ENCODE measurements at regions not wholly inside any gene's neighbourhood (a gene's known extent, or its start where the extent isn't known, plus 50 kb on each side); places are given as distances from the start of the nearest gene placed in this dataset.

DNA sequence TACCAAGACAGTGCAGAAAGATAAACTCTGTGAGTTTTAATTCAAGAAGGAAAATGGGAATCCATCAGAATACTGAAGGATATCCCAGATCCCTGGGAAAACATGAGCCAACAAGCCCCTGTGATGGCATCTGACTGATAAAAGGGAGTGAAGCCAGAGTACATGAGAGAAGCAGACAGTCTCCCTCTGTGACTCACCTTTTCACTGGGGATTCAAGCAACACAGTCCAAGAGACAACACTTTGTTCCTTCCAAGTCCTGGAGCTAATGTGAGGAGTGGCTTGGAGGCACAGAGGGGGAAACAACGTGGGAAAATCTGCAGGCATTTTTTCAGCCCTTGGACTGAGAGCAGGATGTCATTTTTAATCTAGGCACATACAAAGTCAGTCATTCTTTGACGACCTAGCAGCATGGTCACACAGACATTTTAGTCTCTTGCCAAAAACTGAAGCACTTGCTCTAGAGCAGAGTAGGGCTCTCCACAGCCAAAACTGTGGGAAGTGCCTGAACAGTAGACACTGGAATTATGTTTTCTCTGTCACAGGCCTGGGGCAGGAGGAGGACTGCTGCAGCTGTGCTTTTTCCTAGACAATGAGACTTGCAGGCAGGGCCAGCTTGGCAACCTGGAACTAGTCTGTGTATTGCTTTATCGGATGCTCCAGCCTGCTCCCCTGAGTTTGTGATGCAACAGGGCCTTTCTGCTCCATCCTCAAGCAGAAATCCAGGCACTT, 465.0 kb upstream of the GJE1 start:
- DNase-seq = no peak

DNA sequence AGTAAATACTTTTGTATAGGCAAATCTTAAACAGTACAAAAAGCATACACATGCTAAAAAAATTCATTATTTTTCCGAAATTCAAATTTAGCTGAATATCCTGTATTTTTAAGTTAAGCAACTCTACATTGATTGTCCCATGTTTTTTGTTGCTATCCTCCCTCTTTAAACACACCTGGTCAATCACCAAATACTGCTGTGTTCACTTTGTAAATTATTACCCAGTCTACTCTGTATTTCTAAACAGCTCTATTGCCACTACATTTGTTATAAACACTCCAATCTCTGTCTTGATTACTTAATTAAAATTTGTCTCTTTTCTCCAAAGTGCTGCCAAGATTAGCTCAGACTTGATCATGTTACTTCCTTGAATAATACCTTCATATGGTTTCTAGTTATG, 466.5 kb upstream of the GJE1 start:
- DNase-seq = no peak

DNA sequence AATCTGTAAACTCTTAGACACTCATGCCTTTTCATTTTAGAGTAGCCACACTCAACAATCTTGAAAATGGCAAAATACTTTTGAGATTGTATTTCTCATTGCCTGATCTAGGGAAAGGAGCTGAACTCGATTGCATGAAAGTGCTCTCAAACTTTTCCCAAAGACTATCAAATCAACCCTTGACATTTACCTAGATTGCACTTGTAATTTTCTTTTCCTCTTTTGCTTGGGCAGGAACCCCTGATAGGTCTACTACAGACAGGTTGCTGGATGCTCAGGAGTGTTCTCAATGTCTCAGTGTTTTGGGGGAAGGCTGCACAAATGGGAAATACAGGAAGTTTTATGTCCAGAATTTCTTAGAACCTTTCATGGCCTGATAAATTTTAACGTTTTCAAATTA, 468.0 kb upstream of the GJE1 start:
- no peak for DNase-seq

DNA sequence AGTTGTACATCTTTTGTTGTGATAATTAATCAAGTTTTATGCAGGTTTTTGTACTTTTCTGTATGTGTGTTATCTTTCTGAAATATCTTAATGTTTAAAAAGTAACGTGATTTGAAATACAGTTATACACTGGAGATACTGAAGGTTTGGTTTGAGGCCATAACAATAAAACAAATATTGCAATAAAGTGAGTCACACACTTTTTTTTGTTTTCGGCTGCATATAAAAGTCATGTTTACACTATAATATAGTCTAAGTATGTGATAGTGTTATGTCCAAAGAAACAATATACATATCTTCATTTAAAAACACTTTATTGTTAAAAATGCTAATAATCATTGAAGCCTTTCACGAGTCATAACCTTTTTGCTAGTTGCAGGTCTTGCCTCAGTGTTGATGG, 473.1 kb upstream of the GJE1 start:
- no peak for DNase-seq

DNA sequence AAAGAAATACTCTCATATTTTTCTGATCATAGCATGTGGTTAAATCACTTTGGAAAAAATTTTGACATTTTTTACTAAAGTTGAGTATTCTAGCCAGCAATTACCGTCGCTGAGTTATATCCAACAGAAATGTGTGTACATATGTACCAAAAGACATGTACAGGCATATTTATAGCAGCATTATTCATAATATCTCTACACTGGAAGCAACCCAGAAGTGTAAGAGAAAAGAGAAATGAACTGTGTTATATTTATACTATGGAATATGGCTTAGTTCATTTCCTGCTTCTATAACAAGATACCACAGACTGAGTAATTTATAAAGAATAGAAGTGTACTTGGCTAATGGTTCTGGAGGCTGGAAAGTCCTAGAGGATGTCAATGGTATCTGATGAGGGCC, 474.0 kb upstream of the GJE1 start:
- DNase-seq = no peak

DNA sequence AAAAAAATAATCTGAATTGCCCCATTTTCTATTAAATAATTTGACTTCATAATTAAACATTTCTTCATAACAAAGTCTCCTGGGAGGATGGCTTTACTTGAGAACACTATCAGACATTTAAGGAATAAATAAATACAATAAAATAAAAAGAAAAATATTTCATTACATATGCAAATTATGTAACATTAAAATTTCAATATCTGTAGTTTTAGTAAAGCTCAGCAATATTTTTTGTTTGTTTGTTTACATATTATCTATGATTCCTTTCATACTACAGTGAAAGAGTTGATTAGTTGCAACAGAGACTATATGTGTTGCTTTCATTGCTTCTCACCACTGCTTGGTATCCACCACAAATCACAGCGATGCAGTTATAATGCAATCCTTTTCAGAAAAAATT, 474.9 kb upstream of the GJE1 start:
- no peak for DNase-seq

DNA sequence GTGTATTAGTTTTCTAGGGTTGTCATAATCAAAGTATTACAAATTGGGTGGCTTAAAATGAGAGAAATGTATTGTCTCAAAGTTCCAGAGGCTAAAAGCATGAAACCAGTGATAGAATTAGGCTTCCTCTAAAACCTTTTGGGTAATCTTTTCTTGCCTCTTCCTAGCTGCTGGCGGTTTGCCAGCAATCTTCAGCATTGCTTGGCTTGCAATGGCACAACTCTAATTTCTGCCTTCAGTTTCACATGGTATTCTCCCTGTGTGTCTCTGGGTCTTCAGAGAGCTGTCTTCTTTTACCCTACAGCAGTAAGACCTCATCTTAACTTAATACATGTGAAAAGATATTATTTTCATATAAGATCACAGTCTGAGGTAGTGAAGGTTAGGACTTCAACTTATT, 479.1 kb upstream of the GJE1 start:
- no peak for DNase-seq

DNA sequence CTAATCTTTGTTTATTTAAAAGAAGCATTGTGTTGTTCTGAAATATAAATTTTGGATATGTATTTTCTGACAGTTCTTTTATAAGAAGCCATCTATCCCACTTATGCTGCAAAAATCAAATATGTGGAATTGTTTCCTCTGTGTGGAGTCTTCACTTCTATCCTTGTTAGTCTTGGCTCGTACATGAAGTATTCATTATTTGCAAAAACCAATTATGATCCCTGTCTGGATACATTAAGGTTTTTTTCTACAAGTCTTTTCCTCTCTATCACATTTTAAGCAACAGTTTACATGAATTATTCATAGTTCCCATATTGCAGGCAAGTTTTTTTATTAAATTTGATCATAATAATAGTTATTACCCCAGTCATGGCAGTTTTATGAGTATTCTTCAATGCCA, 490.8 kb upstream of the GJE1 start:
- DNase-seq = no peak

DNA sequence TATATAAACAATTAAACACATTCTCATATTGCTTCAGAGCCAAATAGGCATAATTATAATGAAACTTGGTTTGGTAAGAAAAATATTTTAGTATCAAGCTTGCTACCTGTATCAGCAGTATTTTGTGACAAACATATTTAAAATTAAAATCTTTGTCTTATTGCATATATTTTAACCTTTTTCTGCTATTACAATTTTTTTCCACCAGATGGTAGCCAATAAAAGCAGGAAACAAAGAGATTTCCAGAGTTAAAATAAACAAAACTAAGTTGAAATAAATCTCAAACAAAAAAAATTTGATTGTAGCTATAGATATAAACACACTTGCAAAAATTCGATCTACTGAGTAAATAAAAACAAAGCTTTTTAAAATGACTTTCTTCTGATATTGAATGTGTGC, 491.3 kb upstream of the GJE1 start:
- no peak for DNase-seq

DNA sequence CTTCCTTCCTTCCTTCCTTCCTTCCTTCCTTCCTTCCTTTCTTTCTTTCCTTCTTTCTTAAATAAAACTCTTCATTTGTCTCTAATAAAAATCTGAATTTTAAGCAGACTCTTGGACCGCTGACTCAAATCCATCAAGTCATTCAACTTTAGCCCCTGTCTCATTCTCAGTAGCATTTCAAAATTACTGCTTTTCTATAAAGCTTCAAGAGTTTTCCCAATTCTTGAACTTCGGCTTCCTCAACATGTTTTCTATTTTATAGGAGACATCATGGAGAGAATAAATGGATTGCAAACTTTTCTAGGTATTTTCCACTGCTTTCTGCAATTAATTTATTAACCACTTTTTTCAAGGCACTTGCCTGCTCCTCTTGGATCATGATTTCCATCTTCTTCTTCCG, 497.1 kb upstream of the GJE1 start:
- no peak for DNase-seq

DNA sequence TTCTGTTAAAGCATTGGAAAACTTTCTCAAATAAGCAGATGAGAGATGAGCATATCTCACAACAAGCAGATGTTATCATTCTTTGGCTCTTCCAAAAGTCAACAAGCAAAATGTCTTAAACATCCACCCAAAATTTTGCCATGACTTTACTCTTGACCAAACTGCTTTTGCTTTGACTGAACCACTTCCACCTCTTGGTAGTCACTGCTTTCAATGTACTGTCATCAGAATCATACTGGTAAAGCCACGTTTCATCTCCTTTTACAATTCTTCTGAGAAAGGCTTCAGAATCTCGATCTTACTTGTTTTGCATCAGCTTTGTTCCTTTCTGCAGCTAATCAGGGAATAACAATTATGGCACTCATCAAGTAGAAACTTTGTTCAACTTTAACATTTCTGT, 498.5 kb upstream of the GJE1 start:
- DNase-seq = no peak

DNA sequence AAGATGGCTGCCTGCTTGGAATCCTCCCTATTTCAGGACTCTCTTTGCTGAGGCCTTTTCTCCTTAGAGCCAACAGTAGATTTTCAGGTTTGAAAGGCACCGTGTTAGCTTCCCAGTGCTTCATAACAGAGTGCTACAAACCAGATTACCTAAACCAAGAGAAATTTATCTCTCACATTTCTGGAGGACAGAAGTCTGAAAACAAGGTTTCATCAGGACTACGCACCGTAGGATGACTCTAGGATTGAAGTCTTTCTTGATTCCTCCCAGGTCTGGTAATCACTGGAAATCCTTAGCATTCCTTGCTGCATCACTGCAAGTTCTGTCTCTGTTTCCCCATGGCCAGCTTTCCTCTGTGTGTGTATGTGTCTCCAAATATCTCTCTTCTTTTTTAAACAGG, 508.4 kb upstream of the GJE1 start:
- no peak for DNase-seq

DNA sequence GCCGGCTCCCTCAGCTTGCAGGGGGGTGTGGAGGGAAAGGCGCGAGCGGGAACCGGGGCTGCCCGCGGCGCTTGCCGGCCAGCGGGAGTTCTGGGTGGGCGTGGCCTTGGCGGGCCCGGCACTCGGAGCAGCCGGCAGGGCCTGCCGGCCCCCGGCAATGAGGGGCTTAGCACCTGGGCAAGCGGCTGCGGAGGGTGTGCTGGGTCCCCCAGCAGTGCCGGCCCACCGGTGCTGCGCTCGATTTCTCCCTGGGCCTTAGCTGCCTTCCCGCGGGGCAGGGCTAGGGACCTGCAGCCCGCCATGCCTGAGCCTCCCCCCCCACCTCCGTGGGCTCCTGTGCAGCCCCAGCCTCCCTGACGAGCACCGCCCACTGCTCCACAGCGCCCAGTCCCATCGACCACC, 514.5 kb upstream of the GJE1 start:
- no peak for DNase-seq

DNA sequence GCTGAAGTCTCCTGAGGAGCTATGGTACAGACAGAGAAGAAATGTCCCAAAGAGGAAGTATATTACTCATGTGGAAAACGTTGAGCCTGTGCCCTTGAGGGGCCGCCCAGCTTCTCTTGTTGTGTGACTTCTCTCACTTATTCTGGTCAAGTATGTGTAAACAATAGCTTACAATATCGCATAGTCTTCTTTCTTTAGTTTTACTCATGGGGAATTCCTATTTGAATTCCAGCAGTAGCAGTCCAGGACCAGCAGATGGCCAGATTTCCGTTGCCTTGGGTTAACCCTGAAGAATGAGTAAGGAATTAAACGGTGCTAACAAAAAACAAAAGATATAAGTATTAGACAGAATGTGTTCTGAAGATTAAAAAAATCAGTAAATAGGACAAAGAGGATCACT, 522.0 kb upstream of the GJE1 start:
- no peak for DNase-seq

DNA sequence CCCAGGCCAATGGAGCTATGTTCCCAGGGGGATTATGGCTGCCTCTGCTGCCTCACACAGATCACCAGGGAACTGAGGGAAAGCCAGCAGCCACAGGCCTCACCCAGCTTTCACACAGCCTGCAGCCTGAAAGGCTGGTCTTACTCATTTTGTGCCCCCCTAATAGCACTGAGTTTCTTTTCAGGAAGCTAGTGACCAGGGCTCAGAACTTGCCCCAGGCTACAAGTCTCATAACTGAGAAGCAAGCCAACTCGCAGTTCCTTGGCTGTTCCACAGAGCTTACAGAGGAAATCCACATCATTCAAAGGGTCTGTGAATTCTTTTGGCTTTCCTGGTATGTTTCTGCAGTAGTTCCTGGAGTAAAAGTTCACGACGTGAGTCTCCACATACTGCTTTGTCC, 524.8 kb upstream of the GJE1 start:
- DNase-seq = no peak

DNA sequence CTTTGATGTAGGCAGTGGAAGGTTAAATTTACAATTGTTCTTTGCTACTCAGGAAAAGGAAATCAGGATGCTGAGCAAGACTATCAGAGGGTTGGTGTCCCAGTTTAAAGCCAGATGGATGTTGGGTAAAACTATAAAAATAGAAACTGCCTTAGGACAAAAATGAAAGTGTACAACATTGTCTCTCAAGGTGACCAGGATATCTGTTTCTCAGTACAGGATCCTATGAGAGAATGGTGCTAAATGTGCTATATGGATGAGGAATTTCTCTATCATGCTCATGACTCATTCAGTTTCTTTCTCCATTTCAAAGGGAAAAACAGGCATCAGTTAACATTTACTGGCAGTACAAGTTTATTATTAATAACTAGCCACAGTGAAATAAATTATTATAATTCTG, 534.2 kb upstream of the GJE1 start:
- DNase-seq = no peak

DNA sequence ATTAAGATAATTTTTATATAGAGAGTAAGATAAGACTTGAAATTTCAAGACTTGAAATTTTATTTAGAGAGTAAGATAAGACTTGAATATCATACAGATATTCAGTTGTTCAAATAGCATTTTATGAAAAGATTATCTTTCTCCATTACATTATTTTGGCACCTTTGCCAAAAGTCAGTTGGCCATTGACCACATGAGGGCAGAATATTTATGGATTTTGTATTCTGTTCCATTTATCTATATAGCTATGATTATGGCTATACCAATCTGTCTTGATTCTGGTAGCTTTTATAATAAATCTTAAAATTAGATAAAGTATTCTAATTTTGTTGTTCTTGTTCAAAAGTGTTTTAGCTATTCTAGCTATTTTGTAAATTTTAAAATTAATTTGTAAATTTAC, 537.9 kb upstream of the GJE1 start:
- DNase-seq = no peak

DNA sequence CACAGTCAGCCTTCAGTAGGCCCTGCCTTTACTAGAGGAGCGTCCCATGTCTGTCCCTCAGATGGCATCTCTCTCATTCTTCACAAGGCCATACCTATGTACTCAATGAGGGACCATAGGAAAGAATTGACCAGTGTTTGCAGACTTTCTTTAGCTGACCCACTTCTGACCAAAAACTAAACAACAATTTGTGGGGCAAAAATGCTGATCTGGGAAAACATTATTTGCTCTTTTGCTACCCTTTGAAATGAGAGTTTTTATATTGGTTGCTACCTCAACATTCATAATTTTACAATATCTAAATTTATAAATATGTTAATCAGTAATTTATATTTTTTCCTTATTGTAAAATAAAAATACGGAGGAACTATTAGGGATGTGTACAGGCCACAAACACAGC, 539.4 kb upstream of the GJE1 start:
- no peak for DNase-seq

DNA sequence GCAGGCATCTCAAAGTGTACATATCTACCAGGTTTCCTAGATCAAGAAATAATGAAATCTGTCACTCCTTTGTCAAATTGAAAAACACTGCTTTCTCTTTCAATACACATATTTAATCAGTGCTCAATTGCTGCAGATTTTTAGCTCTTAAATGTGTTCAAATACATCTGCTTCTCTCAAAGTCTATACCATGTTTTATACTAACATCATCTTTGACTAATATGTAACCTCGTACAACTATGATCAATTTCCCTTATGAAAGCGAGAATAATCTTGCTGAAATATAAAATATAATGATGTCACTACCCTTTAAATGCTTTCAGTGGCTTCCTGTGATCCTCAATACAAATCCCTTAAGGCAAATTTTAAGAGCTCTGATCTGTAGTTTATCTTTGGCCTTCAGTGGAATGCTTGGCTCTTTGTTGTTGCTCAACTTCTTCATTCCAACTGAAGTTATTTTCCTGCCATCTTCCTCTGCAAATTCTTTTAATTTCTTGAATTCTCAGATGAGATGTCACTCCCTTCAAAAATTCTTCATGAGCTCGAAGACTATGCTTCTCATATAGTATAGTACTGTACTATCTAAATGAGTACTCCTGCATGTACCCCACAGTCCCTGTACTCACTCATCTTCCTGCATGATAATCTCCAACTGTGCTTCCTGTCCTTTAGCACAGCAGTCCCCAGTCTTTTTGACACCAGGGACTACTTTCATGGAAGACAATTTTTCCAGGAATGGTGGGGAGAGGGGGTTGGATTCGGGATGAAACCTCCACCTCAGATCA, 545.1 kb upstream of the GJE1 start:
- no peak for DNase-seq

DNA sequence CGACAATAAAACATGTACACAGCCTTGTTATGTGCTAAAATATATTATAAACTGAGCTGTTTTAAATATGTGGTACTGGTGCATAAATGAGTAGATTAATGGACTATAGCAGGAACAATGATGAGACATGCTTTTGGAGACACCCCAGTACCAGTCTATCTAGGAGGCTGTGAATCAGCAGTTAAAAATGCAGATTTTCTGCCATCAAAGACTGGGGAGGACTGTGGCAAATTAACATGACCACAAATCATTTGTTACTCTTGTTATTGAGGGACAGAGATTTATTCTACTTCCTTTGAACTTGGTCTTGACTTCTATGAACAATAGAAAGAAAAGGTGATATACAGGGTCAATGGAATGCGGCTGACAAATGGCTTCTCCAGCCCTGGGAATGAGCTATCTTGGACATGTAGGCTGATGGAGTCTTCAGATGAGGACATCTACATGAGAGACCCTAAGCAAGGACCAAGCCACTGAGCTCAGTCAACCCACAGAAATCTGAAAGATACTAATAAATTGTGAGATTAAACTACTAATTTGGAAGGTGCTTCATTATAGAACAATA, 551.7 kb upstream of the GJE1 start:
- no peak for DNase-seq

DNA sequence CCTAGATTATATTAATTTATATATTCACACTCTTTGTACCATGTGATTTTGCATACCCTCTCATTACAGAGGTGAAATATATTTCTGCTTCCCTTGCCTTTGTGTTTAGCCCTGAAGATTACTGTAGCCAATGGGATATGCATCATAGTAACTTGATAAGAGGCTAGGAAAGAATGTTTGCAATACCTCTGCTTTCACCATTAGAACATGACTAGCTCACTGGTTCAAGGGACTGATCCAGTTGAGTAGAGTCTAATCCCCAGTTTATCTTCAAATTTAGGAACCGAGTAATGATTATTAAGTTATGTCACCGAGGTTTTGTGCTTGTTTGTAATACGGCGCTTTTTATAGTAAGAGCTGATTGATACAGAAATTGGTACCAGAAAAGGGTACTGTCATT, 552.6 kb upstream of the GJE1 start:
- DNase-seq = no peak

DNA sequence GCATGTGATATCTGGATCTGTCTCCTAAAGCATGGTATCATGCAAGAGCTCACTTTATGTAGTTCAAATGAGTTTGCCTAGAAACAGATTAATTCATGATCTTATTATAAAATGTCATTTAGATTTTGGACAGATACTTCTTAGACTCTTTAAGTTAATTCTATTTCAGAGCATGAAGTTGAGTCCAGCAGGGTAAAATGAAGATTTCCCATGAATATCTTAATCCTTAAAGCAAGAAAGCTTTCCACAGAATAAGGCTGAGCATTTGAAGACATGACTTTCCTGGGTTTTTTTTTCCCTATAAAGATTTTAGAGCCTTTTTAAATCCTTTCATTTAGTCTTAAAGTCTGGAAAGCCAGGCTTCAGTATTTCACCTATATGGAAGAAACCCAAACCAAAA, 556.0 kb upstream of the GJE1 start:
- no peak for DNase-seq

DNA sequence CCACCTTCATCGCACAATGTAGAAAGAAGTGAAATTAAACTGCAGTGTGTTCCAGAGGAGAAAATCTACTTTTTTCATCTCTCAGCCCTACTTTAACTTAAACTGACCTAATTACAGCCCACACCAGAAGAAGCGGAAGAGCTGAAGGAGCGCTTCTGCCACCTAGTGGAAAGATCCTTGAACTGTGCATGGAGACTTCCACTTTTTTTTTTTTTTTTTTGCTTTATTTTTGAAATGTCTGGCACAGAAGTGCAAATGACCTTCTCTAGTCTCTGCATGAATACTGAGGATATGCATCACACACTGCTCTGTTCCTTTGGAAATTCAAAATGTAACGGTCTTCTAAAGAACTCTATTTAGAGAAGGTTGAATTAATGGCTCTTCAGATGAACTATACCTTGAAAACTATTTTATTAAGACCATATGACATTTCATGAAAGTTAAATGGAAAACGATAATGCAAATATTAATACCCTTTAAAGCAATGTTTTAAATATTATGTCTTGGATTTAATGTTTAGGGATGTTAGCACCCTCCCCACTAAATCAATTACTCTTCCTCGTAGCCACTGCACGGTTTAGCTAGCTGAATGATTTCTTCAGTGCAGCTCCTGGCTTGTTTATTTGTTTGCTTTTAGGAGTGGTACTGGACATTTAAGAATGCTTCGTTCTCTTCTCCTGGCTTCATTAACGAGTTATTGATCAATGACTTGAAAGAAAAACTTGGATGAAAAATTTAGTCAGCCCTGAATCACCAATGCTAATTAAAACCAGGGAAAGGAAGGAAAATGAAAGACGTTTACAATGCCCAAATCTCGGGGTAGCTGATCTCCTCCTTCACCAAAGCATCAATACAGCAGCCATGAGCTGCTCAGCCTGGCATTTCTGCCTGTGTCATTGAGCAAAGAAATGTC, 569.6 kb upstream of the GJE1 start:
- peak; percentile 48 to 56 for DNase-seq

Data from activated T-cell treated with anti-CD3 and anti-CD28 coated beads, Interleukin-2, amount 50 U/mL, for 48 hours (primary cell).